ENCODE measurements at regions not wholly inside any gene's neighbourhood (a gene's known extent, or its start where the extent isn't known, plus 50 kb on each side); places are given as distances from the start of the nearest gene placed in this dataset.

- no peak for DNase-seq
Measured at GRCh38 chr13:57918086-57918485, 286.5 kb downstream of the PCDH17 start.

GRCh38 chr13:57918913-57919312, 287.4 kb downstream of the PCDH17 start:
- DNase-seq, result no peak

- no peak for DNase-seq
Measured at GRCh38 chr13:57925250-57925649, 293.7 kb downstream of the PCDH17 start.

GRCh38 chr13:57925751-57926150, 294.2 kb downstream of the PCDH17 start:
- no peak for DNase-seq

GRCh38 chr13:57932061-57932460, 300.5 kb downstream of the PCDH17 start:
- no peak for DNase-seq

- no peak for DNase-seq
Measured at GRCh38 chr13:57933606-57934005, 302.1 kb downstream of the PCDH17 start.

GRCh38 chr13:57935965-57936364, 304.4 kb downstream of the PCDH17 start:
- no peak for DNase-seq

- DNase-seq, result no peak
Measured at GRCh38 chr13:57946361-57946760, 314.8 kb downstream of the PCDH17 start.

GRCh38 chr13:57948884-57949283, 317.3 kb downstream of the PCDH17 start:
- DNase-seq, result no peak

- DNase-seq, result no peak
Measured at GRCh38 chr13:57969951-57970350, 338.4 kb downstream of the PCDH17 start.

GRCh38 chr13:57970404-57970803, 338.9 kb downstream of the PCDH17 start:
- DNase-seq, result no peak

GRCh38 chr13:57982782-57983181, 351.2 kb downstream of the PCDH17 start:
- no peak for DNase-seq

GRCh38 chr13:57988276-57988675, 356.7 kb downstream of the PCDH17 start:
- no peak for DNase-seq

GRCh38 chr13:57991041-57991440, 359.5 kb downstream of the PCDH17 start:
- no peak for DNase-seq

GRCh38 chr13:57992416-57992815, 360.9 kb downstream of the PCDH17 start:
- no peak for DNase-seq

- DNase-seq, result no peak
Measured at GRCh38 chr13:57996717-57997116, 365.2 kb downstream of the PCDH17 start.

GRCh38 chr13:58004751-58005150, 373.2 kb downstream of the PCDH17 start:
- DNase-seq, result no peak

GRCh38 chr13:58018020-58018419, 386.5 kb downstream of the PCDH17 start:
- DNase-seq, result no peak

- DNase-seq, result no peak
Measured at GRCh38 chr13:58018865-58019264, 387.3 kb downstream of the PCDH17 start.

- DNase-seq, result no peak
Measured at GRCh38 chr13:58024103-58024502, 392.6 kb downstream of the PCDH17 start.

GRCh38 chr13:58025821-58026220, 394.3 kb downstream of the PCDH17 start:
- DNase-seq, result no peak

GRCh38 chr13:58032676-58033460, 401.3 kb downstream of the PCDH17 start:
- no peak for DNase-seq

- no peak for DNase-seq
Measured at GRCh38 chr13:58043971-58044370, 412.4 kb downstream of the PCDH17 start.

- no peak for DNase-seq
Measured at GRCh38 chr13:58048670-58049069, 417.1 kb downstream of the PCDH17 start.
